OCI-LY3 (cell line): ENCODE measurements at regions not wholly inside any gene's neighbourhood (a gene's known extent, or its start where the extent isn't known, plus 50 kb on each side); places are given as distances from the start of the nearest gene placed in this dataset.

Experiments
- EZH2phosphoT487 ChIP-seq: fragments of 200-600 bp; shearing (Covaris generic); IDR thresholded peaks from 2 replicates; pipeline ENCODE4 v1.6.1; 2018; ENCODE audit warnings: antibody characterized with exemption, mixed run types, low read depth
- TF ChIP-seq, protein P1 (sequence below): fragments of 200-600, 300-600 bp; sonication (generic); IDR thresholded peaks from 2 replicates; pipeline ENCODE4 v1.5.1; 2014; ENCODE audit warnings: antibody characterized with exemption, low read length, low read depth

DNA sequence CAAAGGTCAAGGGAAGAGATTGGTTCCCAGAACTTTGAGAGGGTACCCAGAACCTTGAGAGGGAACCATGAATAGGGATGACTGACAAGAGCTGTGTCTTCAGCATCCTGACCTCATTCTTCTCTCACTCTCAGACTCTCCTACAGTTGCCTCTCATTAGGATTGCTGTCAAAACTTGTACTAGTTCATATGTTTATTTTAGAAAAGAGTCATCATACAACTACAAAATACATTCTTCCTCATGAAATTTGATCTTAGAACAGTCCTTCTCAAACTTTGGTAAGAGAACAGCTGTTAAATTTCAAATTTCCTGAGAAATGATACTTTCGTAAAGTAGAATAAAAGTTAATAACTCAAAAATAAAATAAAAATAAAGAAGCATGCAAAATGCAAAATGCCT lies 161.4 kb upstream of the ZRANB2 start:
- TF ChIP-seq, protein P1, sequence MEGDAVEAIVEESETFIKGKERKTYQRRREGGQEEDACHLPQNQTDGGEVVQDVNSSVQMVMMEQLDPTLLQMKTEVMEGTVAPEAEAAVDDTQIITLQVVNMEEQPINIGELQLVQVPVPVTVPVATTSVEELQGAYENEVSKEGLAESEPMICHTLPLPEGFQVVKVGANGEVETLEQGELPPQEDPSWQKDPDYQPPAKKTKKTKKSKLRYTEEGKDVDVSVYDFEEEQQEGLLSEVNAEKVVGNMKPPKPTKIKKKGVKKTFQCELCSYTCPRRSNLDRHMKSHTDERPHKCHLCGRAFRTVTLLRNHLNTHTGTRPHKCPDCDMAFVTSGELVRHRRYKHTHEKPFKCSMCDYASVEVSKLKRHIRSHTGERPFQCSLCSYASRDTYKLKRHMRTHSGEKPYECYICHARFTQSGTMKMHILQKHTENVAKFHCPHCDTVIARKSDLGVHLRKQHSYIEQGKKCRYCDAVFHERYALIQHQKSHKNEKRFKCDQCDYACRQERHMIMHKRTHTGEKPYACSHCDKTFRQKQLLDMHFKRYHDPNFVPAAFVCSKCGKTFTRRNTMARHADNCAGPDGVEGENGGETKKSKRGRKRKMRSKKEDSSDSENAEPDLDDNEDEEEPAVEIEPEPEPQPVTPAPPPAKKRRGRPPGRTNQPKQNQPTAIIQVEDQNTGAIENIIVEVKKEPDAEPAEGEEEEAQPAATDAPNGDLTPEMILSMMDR, result no peak
- no peak for TF ChIP-seq EZH2phosphoT487
